Epithelial cell of esophagus (primary cell): ENCODE measurements at regions not wholly inside any gene's neighbourhood (a gene's known extent, or its start where the extent isn't known, plus 50 kb on each side); places are given as distances from the start of the nearest gene placed in this dataset.

Experiments
- DNase-seq: peaks from one replicate; pipeline ENCODE4 v3.0.0; 2010; ENCODE audit warnings: low read depth
- H3K4me3 ChIP-seq: 2 replicates; pipeline ENCODE4 v1.5.1; 2011; ENCODE audit warnings: mild to moderate bottlenecking, low read length, control low read depth
- TF ChIP-seq, protein P1 (sequence below): IDR thresholded peaks from 2 replicates; pipeline ENCODE4 v1.5.1; 2011; ENCODE audit warnings: low read depth, mild to moderate bottlenecking, low read length, control low read depth, inconsistent platforms; ENCODE audit not compliant: insufficient read depth; ENCODE audit errors: missing control alignments

DNA sequence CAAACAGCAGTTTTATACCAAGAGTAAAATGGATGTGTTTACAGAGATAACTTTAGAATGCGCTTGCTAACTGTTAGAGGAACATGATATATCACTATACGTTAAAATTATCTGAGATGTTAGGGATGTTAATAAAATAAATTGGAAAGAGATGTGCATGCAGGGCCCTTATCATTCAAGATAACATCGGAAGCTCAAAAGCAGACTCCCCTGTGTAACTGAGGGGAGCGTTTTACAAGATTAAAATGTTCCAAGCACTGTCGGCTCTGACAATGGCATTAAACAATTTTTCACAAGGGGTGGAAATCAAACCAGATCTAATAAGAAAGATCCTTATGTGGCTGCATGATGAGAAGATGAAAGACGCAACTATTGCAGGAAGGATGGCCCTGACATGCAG lies 53.3 kb upstream of the DCC start:
- DNase-seq = no peak
- no peak overlapping the region for H3K4me3 ChIP-seq
- TF ChIP-seq, protein P1, sequence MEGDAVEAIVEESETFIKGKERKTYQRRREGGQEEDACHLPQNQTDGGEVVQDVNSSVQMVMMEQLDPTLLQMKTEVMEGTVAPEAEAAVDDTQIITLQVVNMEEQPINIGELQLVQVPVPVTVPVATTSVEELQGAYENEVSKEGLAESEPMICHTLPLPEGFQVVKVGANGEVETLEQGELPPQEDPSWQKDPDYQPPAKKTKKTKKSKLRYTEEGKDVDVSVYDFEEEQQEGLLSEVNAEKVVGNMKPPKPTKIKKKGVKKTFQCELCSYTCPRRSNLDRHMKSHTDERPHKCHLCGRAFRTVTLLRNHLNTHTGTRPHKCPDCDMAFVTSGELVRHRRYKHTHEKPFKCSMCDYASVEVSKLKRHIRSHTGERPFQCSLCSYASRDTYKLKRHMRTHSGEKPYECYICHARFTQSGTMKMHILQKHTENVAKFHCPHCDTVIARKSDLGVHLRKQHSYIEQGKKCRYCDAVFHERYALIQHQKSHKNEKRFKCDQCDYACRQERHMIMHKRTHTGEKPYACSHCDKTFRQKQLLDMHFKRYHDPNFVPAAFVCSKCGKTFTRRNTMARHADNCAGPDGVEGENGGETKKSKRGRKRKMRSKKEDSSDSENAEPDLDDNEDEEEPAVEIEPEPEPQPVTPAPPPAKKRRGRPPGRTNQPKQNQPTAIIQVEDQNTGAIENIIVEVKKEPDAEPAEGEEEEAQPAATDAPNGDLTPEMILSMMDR = no peak

GRCh38 chr18:52287151-52287550 lies 52.8 kb upstream of the DCC start:
- H3K4me3 ChIP-seq = no peak overlapping the region
- DNase-seq = no peak
- TF ChIP-seq, protein P1 = no peak

DNA sequence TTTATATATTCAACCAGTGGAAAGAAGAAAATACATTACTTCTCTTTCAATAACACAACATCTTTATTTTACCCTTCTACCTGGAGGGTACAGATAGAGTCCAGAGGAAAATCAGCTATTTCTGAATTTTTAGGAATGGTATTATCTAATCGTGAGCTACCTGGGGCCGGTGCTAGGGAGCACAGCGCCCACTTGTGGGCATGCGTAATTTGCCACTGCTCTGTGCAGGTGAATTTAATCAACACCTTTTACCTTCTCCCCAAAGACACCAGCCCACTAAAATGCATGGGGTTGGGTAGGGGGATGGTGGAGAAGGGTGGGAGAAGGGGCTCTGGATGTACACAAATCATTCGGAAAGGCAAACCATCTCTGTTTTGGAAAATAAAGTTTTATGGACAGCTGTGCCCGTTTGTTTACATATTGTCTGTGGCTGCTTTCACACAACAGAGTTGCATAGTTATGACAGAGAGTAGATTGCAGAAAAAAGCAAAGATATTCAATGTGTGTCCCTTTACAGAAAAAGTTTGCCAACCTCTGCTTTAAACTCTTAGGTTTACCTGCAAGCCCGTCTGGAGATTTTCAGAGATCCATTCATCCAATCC lies 51.5 kb upstream of the DCC start:
- no peak overlapping the region for H3K4me3 ChIP-seq
- DNase-seq = peak; percentile 64
- TF ChIP-seq, protein P1 = peak; percentile 87

GRCh38 chr18:52289392-52289791 lies 50.6 kb upstream of the DCC start:
- no peak overlapping the region for H3K4me3 ChIP-seq
- no peak for DNase-seq
- TF ChIP-seq, protein P1 = no peak
